SU-DHL-6 (cell line): ENCODE measurements at regions not wholly inside any gene's neighbourhood (a gene's known extent, or its start where the extent isn't known, plus 50 kb on each side); places are given as distances from the start of the nearest gene placed in this dataset.

ENCODE experiments used
- H2AFZ ChIP-seq: fragments of 200-600 bp; sonication (generic); 2 replicates; pipeline ENCODE4 v1.6.1; 2014; ENCODE audit warnings: low read depth, mild to moderate bottlenecking, moderate library complexity, mixed read lengths, antibody characterized with exemption, low read length; ENCODE audit not compliant: severe bottlenecking
- H3F3A ChIP-seq: fragments of 200-600 bp; shearing (Covaris generic); 2 replicates; pipeline ENCODE4 v1.6.0; 2016; ENCODE audit warnings: antibody characterized with exemption, mild to moderate bottlenecking; ENCODE audit not compliant: insufficient read depth
- H3K27ac ChIP-seq: fragments of 200-600 bp; sonication (generic); 2 replicates; pipeline ENCODE4 v1.5.1; 2016; ENCODE audit warnings: low read depth, mild to moderate bottlenecking, low read length, moderate library complexity, mixed read lengths
- H3K27me3 ChIP-seq: fragments of 200-600 bp; sonication (generic), shearing (Covaris generic); 2 replicates; pipeline ENCODE4 v1.6.0; 2014; ENCODE audit warnings: mild to moderate bottlenecking, low read length
- H3K36me3 ChIP-seq: fragments of 200-600 bp; sonication (generic); 2 replicates; pipeline ENCODE4 v1.6.1; 2014; ENCODE audit warnings: mild to moderate bottlenecking, low read length, mixed read lengths
- H3K4me2 ChIP-seq: fragments of 300-600, 200-600 bp; shearing (Covaris generic), sonication (generic); 2 replicates; pipeline ENCODE4 v1.6.0; 2014; ENCODE audit warnings: low read length, low read depth, mild to moderate bottlenecking; ENCODE audit not compliant: poor library complexity, severe bottlenecking
- H3K4me3 ChIP-seq: fragments of 200-600 bp; sonication (generic); 2 replicates; pipeline ENCODE4 v1.5.1; 2014; ENCODE audit warnings: antibody characterized with exemption, low read length, mild to moderate bottlenecking, mixed read lengths; ENCODE audit not compliant: insufficient read depth, poor library complexity, severe bottlenecking
- H3K79me2 ChIP-seq: fragments of 200-600 bp; sonication (generic); 2 replicates; pipeline ENCODE4 v1.6.1; 2014; ENCODE audit warnings: mild to moderate bottlenecking, low read length, moderate library complexity; ENCODE audit not compliant: insufficient read depth
- H3K9ac ChIP-seq: fragments of 200-600 bp; sonication (generic); 2 replicates; pipeline ENCODE4 v1.7.0; 2014; ENCODE audit warnings: mild to moderate bottlenecking, low read length
- H3K9me2 ChIP-seq: fragments of 200-600 bp; sonication (generic); replicated peaks from 2 replicates; pipeline ENCODE4 v1.6.1; 2014; ENCODE audit warnings: low read length; ENCODE audit not compliant: insufficient read depth
- H3K9me3 ChIP-seq: fragments of 200-600 bp; sonication (generic); 2 replicates; pipeline ENCODE4 v1.6.1; 2014; ENCODE audit warnings: low read length, mixed read lengths; ENCODE audit not compliant: insufficient read depth
- H4K20me1 ChIP-seq: fragments of 200-600 bp; sonication (generic); 2 replicates; pipeline ENCODE4 v1.6.1; 2014; ENCODE audit warnings: low read depth, mild to moderate bottlenecking, antibody characterized with exemption, low read length, moderate library complexity, mixed read lengths
- CTCF ChIP-seq: fragments of 200-600 bp; sonication (generic); IDR thresholded peaks from one replicate; pipeline ENCODE4 v1.5.1; 2017; ENCODE audit warnings: antibody characterized with exemption, mild to moderate bottlenecking, low read length, moderate library complexity; ENCODE audit not compliant: insufficient read depth, poor library complexity, severe bottlenecking
- EZH2phosphoT487 ChIP-seq: fragments of 200-600 bp; sonication (generic), shearing (Covaris generic); conservative IDR thresholded peaks from 2 replicates; pipeline ENCODE4 v1.6.1; 2018; ENCODE audit warnings: mild to moderate bottlenecking, antibody characterized with exemption, low read length, moderate library complexity, mixed read lengths

GRCh38 chr16:87146676-87147075, 170.5 kb downstream of the C16orf95 start:
- H3K9me2 ChIP-seq: no peaks in the 10 kb centered on the region
- no peaks in the 10 kb centered on the region for H3K79me2 ChIP-seq
- TF ChIP-seq CTCF (no peak), EZH2phosphoT487 (no peak)
- no peak overlapping the region for H3K9ac ChIP-seq
- no peaks in the 10 kb centered on the region for H3K9me3 ChIP-seq
- H3K4me2 ChIP-seq: no peak overlapping the region
- no peaks in the 10 kb centered on the region for H3K36me3 ChIP-seq
- no peaks in the 10 kb centered on the region for H3F3A ChIP-seq
- no peak overlapping the region for H2AFZ ChIP-seq
- no peak overlapping the region for H3K4me3 ChIP-seq
- H3K27me3 ChIP-seq: no peaks in the 10 kb centered on the region
- H4K20me1 ChIP-seq: no peaks in the 10 kb centered on the region
- no peak overlapping the region for H3K27ac ChIP-seq

- no peaks in the 10 kb centered on the region for H3K36me3 ChIP-seq
Observed at GRCh38 chr16:87149051-87149450, 168.1 kb downstream of the C16orf95 start.

GRCh38 chr16:87150262-87150661, 166.9 kb downstream of the C16orf95 start:
- TF ChIP-seq EZH2phosphoT487: no peak
- no peak for TF ChIP-seq CTCF
- no peaks in the 10 kb centered on the region for H3K9me3 ChIP-seq
- no peaks in the 10 kb centered on the region for H3K27me3 ChIP-seq
- H3K36me3 ChIP-seq: no peaks in the 10 kb centered on the region
- no peaks in the 10 kb centered on the region for H3K9me2 ChIP-seq
- H3K4me2 ChIP-seq: no peak overlapping the region
- H4K20me1 ChIP-seq: no peaks in the 10 kb centered on the region
- no peak overlapping the region for H3K27ac ChIP-seq
- H3K9ac ChIP-seq: no peak overlapping the region
- H3F3A ChIP-seq: no peaks in the 10 kb centered on the region
- H3K4me3 ChIP-seq: no peak overlapping the region
- no peak overlapping the region for H2AFZ ChIP-seq
- H3K79me2 ChIP-seq: no peaks in the 10 kb centered on the region

More at GRCh38 chr16:87149051-87149450, 168.1 kb downstream of the C16orf95 start:
- Histone ChIP-seq H3K79me2 (no peaks in the 10 kb centered on the region), H4K20me1 (no peaks in the 10 kb centered on the region), H3K9ac (no peak overlapping the region), H3K9me3 (no peaks in the 10 kb centered on the region), H3K27me3 (no peaks in the 10 kb centered on the region), H3K4me2 (no peak overlapping the region), H3K27ac (no peak overlapping the region), H2AFZ (no peak overlapping the region), H3F3A (no peaks in the 10 kb centered on the region), H3K4me3 (no peak overlapping the region), H3K9me2 (no peaks in the 10 kb centered on the region)
- no peak for TF ChIP-seq CTCF
- no peak for TF ChIP-seq EZH2phosphoT487
